GM19328 (cell line): ENCODE measurements at regions not wholly inside any gene's neighbourhood (a gene's known extent, or its start where the extent isn't known, plus 50 kb on each side); places are given as distances from the start of the nearest gene placed in this dataset.
"Not testable (repeated sequence)": the region's sequence is repeated elsewhere in the genome, so short reads cannot be mapped to it uniquely, and the experiment has no call there.

ENCODE experiments used
- ATAC-seq: cut with Tn5 transposase; IDR thresholded peaks from one replicate; pipeline ENCODE4 v1.9.1; 2021; ENCODE audit warnings: mild to moderate bottlenecking, moderate library complexity; ENCODE audit not compliant: unreplicated experiment

DNA sequence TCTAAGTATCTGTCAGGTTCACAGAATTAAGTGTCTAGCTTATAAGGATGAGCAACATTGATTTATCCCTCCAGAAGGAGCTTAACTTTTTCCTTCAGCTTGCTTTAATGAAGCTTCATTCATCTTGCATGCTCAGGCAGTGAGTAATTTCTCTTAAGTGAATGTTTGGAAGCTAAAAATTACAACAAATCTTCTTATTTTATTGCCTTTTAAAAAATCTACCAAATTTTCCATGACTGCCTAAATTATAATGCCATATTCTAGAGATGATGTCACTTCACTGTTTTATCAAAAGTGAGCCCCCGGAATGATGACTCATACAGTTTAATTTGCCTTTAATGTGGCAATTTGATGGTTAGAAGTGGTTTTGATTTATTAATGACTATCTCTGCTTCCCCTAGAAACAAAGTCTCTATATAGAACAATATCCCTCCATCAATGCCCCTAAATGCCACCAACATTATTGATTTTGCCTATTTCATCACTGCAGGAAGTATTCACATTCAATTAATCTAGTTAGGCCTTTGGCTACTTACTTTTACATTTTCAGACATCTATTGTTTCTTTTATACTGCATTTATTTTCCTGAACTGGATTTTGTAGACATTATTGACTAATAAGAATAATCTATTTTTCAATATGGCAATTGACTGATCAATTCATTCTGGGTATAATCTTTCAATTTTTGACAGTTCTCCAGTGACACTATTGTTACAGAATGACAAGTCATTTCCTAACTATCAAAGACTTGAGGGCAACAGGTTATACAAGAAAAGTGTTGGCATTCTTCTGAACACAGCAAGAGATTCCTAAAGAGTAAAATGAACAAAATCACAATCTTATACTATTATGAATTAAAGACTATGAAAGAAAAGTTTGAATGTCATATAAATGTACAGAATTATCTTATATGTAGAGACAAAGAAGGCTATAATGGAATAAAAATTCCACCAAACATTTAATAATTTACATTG, 139.3 kb upstream of the ODAD2 start:
- no peak for ATAC-seq

DNA sequence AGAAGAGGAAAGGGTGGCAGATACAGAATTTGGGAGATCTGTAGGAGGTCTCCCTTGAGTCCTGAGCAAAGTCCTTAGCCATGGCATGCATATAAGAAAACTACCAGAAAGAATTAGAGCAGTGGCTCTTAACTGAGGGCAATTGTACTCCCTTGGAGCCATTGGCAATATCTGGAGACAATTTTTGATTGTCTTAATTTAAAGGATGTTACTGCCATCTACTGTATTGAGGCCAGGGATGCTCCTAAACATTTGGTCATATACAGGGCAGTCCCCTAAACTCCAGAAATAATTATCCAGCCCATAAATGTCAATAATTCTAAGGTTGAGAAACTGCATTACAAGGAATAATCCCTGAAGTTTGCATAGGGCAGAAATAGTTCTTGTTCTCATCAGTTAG, 136.4 kb upstream of the ODAD2 start:
- no peak for ATAC-seq

DNA sequence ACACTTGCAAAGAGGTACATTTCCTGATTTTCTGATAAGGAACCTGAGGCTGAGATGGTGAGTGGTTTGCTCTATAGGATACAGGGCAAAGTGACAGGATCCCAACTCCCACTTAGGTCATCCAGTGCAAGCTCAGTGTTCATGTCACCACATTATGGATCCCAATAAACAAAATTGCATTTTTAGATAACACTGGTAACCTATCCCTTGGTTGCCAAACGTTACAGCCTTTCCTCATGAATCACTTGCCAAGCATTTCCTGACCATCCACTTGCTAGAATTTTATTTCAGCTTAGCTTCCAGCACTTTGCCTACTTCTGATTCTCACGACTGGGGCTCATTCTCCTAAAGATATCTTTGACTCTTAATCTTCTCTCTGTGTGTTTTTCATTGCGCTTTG, 131.4 kb upstream of the ODAD2 start:
- no peak for ATAC-seq

DNA sequence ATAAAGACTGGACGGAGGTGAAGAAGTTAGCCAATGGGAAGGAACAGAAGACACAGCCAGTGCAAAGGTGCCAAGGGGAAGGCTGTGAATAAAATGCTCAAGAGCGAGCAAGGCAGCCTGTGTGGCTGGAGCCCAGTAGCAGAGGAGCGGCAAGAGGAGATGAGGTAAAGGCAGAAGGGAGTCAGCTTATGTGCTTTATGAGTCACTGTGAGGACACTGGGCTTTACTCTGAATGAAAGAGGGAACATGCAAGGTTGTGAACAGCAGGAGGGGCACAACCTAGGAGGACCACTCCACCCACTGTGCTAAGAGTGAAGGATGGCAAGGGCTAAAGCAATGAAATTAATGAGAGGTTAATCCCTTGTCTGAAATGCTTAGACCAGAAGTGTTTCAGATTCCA, 129.0 kb upstream of the ODAD2 start:
- ATAC-seq: no peak

DNA sequence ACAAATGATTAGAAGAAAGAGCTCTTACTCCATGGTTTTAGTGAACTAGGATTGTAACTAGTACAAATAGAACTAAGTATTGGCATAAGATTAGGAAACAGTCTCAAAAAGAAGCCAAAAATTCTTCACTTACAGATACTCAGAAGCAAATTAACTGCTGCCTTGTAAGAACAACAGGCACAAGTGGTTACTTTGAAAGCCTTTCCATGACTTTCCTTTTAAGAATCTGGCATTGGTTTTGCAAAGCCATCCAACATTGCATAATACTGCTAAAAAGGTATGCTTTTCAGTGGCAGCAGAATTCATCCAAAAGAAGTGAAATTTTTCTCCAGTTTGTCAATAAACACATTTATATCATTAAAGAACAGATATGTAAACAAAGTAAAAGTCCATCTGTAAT, 126.8 kb upstream of the ODAD2 start:
- no peak for ATAC-seq

DNA sequence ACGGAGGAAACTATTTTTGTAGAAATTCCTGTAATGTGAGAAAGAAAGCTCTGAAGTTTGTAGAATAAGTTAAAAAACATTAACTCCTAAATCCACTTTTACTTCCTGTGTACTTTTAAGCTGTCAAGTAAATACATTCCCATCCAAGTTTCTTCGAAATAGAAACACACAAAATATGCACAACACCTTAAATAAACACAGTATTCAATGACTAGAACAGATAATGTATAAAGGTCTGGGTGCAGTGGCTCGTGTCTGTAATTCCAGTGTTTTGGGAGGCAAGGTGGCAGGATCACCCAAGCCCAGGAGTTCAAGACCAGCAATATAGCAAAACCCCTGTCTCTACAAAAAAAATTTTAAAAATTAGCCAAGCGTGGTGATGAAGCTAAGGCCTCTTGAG, 121.9 kb upstream of the ODAD2 start:
- ATAC-seq: no peak

DNA sequence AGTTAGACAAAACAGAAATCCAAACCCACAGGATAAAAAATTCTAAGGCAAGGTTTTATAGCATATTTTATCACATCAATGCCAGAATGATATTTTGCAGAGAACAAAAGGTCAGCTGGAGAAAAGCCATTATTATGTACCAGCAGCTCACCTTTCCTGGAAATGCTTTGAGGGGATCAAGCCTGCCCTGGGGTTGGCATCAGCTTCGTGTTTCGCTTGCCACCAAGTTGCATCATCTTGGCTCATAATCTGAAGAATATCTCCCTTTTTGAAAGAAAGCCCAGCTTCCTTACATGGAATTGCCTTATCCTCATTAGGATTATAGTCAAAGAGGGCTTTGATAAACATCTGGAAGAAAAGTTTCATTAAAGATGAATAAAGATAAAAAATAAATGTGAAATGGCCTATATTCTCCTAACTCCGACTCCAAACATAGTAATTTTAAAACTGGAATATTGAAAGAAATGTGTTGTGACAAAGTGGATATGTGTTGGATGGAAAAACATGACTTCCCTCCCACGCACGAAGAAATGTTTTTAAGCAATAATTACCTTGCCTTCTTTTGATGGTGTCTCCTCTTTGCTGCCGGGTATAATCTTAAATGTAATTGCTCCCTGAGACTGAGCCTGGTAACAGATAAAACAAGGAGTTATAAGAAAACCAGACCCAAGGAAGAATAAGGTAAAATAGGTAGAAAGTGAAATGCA, 121.3 kb upstream of the ODAD2 start:
- no peak for ATAC-seq

DNA sequence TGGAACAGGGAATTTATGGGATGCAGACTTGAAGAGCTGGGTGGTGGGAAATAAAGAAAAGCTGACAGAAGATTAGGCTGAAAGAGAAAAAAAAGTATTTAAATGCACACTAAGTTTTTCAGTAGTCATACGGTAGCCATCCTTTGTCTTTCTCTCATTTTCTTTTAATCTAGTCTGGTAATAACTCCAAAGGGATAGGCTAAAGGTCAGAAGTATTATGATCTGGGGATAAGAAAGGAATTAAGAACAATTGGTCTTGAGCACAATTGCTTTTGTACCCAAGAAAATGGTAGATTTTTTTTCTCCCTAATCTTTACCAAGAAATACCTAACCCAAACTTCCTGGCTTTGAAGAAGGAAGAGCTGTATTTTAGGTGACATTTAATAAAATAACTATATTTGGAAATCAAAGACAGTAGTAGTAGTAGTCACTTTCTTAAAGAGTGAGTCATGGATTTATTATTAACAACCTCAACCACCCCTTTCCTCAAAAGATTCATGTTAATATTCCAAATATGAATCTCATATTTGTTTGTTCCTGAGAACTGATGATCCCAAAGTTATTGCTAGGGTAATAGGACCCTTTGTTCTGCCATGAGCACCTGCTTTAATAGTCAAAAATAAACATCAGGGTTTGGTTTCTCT, 120.2 kb upstream of the ODAD2 start:
- ATAC-seq: no peak

DNA sequence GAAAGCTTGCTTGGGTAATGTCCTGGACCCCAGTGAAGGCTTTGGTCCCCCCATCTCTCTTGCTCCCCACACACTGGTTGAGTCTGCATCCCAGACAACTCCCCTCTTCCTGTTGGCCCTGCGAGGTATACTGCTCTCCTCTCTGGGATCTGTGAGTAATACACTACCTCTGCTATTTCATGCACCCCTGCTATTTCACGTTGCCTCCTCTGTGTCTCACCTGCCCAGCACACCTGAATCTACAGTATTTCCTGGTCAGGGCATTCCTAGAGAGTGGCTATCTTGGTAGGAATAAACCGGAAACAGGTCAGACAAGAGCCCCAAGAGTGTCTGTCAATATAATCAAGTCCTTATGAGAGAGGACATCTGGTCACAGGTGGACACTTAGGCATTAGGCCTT, 114.3 kb upstream of the ODAD2 start:
- no peak for ATAC-seq

DNA sequence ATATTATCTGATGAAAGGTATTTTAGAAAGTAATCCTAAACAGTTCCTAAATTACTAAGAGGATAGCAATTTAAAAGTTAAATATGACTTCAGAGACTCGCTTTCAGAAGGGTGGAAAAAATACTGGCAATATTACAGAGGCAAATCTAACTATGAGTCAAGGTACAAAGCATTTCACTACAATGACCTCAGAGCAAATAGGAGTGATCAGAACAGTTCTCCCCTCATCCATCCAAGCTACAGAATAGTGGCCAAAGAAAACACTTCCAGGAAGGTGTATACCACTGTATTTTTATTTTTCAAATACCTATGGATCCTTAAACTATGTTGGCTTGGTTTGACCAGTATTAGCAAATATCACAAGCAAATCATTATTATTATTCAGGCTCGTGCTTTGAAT, 112.8 kb upstream of the ODAD2 start:
- no peak for ATAC-seq

DNA sequence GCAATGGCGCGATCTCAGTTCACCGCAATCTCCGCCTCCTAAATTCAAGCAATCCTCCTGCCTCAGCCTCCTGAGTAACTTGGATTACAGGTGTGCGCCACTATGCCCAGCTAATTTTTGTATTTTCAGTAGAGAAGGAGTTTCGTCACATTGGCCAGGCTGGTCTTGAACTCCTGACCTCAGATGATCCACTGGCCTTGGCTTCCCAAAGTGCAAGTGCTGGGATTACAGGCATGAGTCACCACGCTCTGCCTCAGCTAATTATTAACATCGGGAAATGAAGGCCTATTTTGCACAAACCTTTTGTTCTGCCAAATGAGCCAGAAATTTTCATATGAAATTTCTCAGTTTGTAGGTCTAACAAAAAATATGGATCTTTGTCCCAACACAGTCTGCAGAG, 106.7 kb upstream of the ODAD2 start:
- no peak for ATAC-seq

DNA sequence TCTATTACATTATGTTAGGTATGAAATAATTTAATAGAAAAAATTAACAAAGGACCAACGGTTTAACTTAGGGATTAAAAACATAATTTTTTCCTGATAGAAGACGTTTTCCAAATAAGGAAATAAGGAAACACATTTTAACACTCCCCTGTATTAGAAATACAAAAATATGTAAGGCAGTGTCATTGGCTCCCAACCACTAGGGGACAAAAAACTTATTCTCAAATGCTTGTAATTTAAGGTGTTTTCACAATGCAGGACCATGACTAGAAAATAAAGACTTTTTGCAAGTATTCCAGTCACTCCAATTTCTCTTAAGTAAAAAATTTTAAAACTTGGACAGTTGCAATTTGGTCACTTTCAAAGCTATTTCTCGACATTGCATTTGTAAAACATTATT, 98.8 kb upstream of the ODAD2 start:
- ATAC-seq: no peak

DNA sequence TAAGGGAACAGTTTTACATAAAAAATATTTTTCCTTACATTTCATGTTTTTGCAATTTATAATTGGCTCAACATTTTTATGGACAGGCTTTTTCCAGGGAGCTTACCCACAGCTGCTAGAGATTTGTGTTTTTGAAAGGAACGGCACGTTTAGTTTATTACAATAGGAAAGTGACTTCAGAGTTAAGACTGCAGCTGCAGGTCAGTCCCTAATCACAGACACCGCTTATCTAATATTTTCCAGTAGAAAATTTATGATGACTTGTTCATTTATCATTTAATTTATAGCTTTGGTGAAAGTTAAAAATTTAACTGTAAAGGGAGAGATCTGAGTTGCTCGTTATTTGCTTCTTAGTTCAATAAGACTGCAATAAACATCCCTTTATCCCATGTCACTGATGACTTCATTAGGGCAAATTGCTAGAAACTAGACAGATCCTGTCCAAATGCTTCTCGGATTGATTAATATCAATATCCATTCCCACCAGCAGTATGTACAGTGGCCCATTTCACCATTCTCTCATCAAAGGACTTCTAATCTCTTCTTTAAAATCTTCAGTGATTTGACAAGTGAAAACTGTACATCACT, 97.0 kb upstream of the ODAD2 start:
- no peak for ATAC-seq

DNA sequence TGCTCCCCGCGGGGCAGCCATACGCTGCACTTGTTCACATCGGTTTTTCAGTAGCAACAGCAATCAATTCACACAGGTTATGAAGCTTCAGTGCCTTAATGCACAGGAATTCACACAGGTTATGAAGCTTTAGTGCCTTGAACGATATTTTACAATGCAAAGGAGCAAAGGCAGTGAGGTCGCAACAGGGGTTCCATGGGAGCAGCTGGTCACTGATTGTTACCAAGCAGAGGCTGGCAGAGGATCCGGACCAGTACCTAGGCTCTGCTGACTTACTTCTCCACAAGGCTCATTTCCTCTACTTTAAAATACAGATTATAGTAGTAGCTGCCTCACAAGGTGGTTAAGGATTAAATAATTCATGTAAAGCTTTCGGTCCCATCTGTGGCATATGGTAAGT, 95.2 kb upstream of the ODAD2 start:
- ATAC-seq: no peak

DNA sequence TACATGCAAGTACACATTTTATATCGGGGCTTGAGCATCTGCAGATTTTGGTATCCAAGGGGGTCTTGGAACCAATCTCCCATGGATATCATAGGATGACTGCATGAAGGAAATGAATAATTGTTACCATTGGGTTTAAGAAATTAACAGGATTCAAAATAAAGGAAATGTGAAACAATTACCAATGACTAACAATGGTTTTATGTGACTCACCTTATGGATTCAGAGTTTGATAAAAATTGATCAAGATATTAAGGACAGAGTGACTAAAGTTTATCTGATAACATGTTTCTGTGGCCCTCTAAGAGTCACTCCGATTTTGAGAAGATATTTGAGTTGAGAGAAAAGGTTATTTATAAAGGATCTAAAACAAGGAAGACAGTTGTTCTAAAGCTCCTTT, 93.0 kb upstream of the ODAD2 start:
- no peak for ATAC-seq

DNA sequence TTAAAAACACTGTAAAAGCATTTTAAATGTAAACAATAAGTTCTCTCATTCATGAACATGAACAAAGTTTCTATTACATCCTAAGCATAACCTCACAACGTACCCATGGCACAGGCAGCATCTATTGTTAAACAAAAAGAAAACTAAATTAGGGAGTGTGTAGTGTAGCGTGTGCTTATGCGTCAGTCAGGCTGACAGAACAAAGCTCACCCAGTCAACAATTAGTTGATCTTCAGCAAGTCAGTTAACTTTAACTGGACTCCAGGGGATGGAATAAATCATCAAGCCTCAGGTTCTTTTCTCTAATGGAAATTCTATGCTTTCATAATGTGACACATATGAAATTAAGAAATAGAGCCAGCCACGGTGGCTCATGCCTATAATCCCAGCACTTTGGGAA, 91.6 kb upstream of the ODAD2 start:
- no peak for ATAC-seq

DNA sequence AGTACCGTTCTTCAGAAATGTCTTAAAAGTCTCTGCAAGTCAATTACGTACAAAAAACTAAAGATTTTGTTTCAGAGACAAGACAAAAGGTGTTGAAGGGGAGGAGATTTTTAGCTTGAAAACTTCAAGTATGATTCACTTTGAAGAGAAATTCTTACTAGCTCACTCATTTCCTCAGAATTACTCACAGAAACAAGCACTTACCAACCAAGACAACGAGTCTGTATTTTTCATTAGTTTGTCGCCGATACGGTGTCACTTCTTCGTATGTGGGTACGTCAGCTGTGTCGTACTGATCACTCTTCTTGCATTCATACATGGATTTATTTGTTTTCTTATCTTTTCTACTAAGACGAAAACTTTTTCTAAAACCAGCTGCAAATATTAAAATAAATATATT, 90.6 kb upstream of the ODAD2 start:
- ATAC-seq: no peak

DNA sequence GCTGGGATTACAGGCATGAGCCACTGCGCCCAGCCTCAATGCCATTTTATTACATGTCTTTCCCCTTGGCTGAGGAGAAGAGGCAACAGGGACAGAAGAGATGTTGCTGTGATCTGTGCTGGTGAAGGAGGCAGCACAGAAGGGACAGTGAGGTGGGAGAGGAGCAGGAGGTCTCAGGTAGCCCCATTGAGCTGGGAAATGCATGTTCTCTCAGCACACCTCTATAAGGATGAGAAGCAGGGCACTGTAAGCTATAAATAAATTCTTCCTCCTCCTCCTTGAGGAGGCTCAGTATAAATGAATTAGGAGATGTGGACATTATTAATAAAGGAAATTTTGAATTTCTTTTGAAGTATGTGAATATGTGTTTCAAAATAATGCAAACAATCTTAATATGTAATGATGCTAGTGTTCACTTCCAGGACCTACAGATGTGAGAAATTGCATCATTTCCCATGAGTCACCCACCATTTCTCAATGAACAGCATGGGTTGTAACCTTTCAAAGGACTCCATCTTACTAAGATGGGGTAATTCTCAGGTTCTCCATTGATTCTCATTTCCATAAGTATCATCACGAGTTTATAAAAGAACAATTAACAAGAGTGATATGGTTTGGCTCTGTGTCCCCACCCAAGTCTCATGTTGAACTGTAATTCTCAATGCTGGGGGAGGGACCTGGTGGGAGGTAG, 88.9 kb upstream of the ODAD2 start:
- ATAC-seq: no peak

DNA sequence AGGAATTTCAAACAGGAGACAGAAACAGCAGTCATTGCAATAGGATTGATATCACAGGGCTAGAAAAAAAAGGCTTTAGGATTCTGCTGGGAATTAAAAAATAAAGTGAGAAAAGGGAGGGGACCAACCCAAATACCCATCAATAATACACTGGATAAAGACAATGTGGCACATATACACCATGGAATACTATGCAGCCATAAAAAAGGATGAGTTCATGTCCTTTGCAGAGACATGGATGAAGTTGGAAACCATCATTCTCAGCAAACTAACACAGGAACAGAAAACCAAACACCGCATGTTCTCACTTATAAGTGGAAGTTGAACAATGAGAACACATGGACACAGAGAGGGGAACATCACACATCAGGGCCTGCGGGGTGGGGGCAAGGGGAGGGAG, 86.9 kb upstream of the ODAD2 start:
- ATAC-seq: not testable (repeated sequence)

DNA sequence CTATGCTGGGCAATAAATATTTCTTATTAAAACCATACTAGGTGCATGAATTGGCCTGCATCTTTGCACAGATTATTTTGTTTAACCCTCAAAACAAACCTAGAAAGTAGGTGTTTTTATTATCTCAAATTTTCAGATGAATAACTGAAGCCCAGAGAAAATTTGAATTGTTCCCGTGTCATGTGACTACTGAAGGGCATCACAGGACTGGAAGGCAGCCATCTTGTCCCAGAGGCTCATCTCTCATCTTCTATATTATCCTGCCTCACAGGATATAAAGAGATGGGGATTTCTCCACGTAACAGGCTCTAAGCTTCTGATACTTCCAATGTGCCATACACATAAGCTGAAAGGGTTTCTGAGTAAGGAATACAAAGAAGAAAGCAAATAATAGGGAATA, 84.0 kb upstream of the ODAD2 start:
- ATAC-seq: no peak

DNA sequence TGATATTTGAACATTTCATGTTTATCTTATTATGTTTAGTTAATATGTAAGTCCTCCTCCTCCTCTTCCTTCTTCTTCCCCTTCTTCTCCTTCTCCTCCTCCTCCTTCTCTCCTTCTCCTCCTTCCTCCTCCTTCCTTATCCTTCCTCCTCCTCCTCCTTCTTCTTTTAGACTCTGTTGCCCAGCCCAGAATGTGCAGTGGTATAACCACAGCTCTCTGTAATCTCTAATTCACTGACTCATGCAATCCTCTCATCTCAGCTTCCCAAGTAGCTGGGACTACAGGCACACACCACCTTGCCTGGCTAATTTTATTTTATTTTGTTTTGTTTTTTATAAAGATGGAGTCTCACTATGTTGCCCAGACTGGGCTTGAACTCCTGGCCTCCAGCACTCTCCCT, 83.4 kb upstream of the ODAD2 start:
- no peak for ATAC-seq
